GM10248 (cell line): ENCODE measurements at regions not wholly inside any gene's neighbourhood (a gene's known extent, or its start where the extent isn't known, plus 50 kb on each side); places are given as distances from the start of the nearest gene placed in this dataset.

Source experiments
- CTCF ChIA-PET: fragments of 300-600 bp; sonication (Branson Sonifier 250); formaldehyde crosslinking; extraction: SDS; loops from one replicate; lab custom pipeline; 2021; ENCODE audit warnings: antibody characterized with exemption; lab: Yijun Ruan, JAX
- POLR2A ChIA-PET: fragments of 350-650 bp; sonication (Branson Sonifier 250); formaldehyde crosslinking; extraction: SDS; loops from one replicate; lab custom pipeline; 2020; ENCODE audit warnings: antibody characterized with exemption; lab: Yijun Ruan, JAX
- DNase-seq: peaks from one replicate; pipeline ENCODE4 v3.0.0; 2012; ENCODE audit errors: extremely low spot score
- TF ChIP-seq, protein P1 (sequence below): IDR thresholded peaks from 2 replicates; pipeline ENCODE4 v1.5.1; 2012; ENCODE audit warnings: mild to moderate bottlenecking, low read depth; ENCODE audit errors: extremely low read depth, missing control alignments, control extremely low read depth

DNA sequence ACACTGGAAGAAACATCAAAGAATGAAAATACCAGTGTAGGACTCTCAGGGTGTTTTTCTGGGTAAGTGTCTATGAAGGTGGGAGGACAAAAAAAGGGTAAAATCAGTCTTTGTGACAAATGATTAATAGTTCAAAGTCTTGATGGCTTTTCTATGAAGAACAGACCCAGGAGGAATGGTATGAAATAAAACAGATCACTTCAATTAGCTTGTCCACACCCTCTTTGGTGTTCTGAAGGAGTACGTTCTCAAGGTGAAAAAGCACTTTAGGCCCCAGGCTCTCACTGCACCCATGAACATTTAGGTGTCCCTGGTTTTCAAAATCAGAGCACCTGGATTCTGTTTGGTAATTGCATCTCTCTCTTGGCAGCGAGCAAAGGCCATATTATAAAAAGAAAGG lies 383.6 kb upstream of the NR2F2 start:
- TF ChIP-seq, protein P1, sequence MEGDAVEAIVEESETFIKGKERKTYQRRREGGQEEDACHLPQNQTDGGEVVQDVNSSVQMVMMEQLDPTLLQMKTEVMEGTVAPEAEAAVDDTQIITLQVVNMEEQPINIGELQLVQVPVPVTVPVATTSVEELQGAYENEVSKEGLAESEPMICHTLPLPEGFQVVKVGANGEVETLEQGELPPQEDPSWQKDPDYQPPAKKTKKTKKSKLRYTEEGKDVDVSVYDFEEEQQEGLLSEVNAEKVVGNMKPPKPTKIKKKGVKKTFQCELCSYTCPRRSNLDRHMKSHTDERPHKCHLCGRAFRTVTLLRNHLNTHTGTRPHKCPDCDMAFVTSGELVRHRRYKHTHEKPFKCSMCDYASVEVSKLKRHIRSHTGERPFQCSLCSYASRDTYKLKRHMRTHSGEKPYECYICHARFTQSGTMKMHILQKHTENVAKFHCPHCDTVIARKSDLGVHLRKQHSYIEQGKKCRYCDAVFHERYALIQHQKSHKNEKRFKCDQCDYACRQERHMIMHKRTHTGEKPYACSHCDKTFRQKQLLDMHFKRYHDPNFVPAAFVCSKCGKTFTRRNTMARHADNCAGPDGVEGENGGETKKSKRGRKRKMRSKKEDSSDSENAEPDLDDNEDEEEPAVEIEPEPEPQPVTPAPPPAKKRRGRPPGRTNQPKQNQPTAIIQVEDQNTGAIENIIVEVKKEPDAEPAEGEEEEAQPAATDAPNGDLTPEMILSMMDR, result no peak
- DNase-seq, result no peak
- ChIA-PET CTCF (no interaction called here), POLR2A (no interaction called here)

DNA sequence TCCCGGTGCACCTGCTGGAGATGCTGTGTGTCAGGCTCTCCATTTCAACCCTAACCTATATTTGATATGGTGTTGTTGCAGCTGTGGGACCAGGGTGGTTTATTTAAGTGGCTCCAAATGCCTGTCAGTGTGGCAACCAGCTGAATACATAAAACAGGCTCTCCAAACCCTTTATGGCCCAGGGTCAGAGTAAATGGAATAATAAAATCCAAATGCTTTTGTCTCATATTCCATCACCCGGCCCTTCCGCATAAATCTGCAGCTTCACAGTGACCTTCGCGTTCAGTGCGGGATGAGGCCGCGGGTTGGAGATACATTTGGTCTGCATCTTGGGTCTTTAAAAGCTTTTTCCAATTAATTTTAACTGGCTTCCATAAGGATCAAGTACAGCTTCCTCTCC lies 382.1 kb upstream of the NR2F2 start:
- TF ChIP-seq, protein P1, result no peak
- ChIA-PET CTCF (interaction anchor here (1.3 kb wide), 1 partner anchor 10 kb away, joined by 4 read pairs; no protein-coding TSS in a partner anchor), POLR2A (no interaction called here)
- DNase-seq, result no peak

DNA sequence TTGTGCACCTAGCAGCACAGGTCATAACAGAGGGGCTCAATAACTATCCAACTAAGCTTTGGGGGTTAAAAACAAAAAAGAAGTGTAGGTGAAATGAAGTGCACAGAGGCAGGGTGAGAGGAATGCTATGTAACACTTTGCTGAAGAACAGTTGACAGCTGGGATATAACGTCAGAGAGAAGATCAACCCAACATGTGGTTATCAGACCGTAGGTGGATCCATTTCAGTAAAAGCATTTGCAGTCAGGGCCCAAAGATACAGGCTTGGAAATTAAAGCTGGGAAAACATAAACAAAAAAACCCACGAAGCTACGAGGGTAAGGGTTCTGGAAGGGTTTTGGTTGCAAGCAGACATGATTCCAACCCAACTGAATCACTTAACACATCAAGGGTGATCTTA lies 377.5 kb upstream of the NR2F2 start:
- CTCF ChIA-PET, result interaction anchor here (1.1 kb wide), 1 partner anchor 24 kb away, joined by 4 read pairs; no protein-coding TSS in a partner anchor

DNA sequence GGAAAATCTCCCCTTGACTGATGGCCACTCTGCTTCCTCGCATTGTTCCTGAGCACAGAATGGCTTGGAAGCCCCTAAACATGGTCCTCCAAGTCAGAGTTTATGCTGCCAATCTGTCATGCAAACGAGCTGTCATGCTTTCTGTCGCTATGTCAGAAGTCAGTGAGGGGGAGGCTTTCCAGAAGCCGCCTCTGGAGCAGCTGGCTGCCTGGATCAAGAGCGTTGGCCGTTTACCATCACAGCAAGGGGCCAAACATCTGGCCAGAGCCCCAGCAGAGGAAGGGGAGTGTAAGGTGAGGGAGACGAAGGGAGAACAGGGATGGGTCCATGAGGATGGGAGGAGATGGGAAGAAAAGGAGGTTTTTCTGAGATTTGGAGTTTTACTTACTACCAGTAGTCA lies 372.6 kb upstream of the NR2F2 start:
- DNase-seq, result no peak
- CTCF ChIA-PET, result interaction anchor here (1.5 to 1.6 kb wide), 2 partner anchors 10 to 36 kb away, joined by 3 to 4 read pairs; no protein-coding TSS in a partner anchor
- POLR2A ChIA-PET, result no interaction called here
- TF ChIP-seq, protein P1, result no peak

More for the DNA sequence above, 377.5 kb upstream of the NR2F2 start:
- no peak for DNase-seq
- POLR2A ChIA-PET, result no interaction called here
- TF ChIP-seq, protein P1, result no peak

DNA sequence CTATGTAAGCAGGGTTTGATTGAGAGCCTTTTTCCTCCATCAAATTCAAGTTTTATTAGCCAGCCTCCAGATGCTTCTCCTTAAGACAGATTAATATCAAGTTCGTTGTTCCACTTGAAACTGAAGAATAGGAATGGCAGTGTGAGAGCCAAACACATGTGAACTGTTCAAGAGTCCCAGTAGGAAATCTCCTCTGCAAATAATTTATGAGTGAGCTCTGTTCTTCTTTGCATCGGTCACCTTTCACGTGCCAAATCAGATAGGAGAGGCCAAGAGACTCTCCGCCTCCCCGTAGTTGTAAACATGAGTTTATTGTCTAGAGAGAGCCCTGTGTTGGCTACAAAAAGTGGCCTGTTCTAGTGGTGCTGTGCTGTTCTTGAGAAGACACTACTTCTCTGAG lies 372.1 kb upstream of the NR2F2 start:
- ChIA-PET CTCF (interaction anchor here (1.4 to 1.6 kb wide), 3 partner anchors 10 to 36 kb away, joined by 3 to 4 read pairs (median 3); no protein-coding TSS in a partner anchor), POLR2A (no interaction called here)
- TF ChIP-seq, protein P1, result no peak
- no peak for DNase-seq

DNA sequence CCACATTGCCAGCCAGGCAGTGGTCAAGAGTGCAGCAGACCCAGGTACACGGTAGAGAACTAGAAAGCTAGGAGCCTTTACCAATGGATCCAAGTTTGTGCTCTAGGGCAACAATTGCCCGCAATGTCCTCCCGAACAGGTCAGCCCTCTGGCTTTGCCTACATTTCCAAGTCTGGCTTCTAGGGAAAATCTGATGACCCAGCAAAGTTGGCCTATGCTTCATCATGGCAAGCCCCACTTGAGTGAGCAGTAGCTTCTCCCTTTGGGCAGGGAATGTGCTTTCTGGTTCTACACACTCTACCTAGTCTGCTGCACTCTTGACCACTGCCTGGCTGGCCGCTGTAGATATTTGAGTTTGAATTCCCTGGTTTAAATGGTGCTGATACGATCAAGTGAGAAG lies 361.6 kb upstream of the NR2F2 start:
- ChIA-PET POLR2A (no interaction called here), CTCF (interaction anchor here (1.4 to 2.0 kb wide), 2 partner anchors 10 to 13 kb away, joined by 3 to 5 read pairs; no protein-coding TSS in a partner anchor)
- DNase-seq, result no peak
- TF ChIP-seq, protein P1, result no peak
